Hippocampal formation (tissue), 2 donors: ENCODE measurements at regions not wholly inside any gene's neighbourhood (a gene's known extent, or its start where the extent isn't known, plus 50 kb on each side); places are given as distances from the start of the nearest gene placed in this dataset.
"Not testable (repeated sequence)": the region's sequence is repeated elsewhere in the genome, so short reads cannot be mapped to it uniquely, and the experiment has no call there.

Experiments
- DNase-seq, 2 donors: peaks; one replicate each; lab custom pipeline; 2025; lab: John Stamatoyannopoulos, UW

DNA sequence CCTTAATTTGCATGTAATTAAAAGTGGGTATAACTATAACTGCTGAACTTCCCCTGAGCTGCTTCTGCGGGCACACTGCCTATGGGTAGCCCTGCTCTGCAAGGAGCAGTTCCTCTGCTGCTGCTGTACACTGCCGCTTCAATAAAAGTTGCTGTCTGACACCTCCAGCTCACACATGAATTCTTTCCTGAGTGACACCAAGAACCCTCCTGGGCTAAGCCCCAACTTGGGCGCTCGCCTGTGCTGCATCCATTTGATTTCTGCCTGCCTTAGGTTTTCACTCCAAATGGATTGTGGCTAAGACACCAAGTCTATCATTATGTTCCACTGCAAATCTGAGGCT, 215.7 kb downstream of the ANAPC1 start:
- no peak for DNase-seq

DNA sequence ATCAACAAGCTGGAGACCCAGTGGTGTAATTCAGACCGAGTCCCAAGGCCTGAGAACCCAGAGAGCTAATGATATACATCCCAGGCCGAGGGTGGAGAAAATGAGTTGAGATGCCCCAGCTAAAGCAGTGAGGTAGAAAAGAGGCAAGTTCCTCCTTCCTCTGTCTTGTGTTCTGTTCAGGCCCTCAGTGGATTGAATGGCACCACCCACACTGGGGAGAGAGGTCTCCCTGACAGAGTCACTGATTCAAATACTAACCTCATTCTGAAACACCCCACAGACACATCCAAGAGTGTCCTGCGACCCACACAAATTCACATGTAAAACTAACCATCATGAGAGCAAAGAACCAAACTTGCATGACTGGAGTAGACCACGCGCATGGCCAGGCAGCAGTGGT, 215.3 kb downstream of the ANAPC1 start:
- DNase-seq = no peak

DNA sequence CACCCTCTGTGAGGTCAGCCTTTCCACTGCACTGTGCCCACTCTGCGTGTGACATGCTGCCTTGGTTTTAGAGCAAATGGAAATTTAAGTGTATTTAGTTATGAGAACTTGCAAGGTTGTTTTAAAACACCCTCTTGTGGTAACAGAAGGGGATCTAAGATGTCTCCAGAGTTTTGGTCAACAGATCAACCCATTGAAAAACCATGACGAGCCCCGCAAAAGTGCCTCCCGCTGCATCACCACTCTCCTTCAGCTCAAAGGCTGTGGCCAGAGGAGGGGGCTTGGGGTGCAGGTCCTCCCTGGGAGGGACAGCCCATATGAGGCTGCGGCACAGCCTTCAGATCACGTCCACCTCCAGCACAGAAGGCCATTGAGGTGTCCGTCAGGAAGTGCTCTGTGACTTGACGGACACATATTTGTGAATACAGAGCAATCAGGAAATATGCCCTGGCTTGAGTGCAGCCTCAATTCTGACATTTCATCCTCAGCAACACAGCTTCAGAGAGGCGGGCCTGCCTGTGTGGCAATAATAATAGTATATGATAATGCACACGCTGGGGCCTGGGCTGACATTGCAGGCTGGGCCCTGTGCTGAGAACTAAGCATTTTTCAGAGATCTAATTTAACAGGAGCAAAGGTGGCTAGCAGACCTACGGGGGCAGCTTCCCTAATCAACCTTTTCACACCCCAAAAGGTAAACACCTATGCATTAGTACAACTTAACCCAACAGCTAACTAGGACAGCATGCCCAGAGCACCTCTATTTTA, 213.9 kb downstream of the ANAPC1 start:
- DNase-seq = no peak

- DNase-seq = no peak
These were observed 213.2 kb downstream of the ANAPC1 start for GRCh38 chr2:111670776-111671175.

GRCh38 chr2:111671426-111672150, 212.4 kb downstream of the ANAPC1 start:
- no peak for DNase-seq

DNA sequence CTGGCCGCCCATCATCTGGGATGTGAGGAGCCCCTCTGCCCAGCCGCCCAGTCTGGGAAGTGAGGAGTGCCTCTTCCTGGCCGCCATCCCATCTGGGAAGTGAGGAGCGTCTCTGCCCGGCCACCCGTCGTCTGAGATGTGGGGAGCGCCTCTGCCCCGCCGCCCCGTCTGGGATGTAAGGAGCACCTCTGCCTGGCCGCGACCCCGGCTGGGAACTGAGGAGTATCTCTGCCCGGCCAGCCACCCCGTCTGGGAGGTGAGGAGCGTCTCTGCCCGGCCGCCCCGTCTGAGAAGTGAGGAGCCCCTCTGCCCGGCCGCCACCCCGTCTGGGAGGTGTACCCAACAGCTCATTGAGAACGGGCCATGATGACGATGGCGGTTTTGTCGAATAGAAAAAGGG, 211.4 kb downstream of the ANAPC1 start:
- DNase-seq = not testable (repeated sequence)

GRCh38 chr2:111673526-111673925, 210.5 kb downstream of the ANAPC1 start:
- no peak for DNase-seq

GRCh38 chr2:111675419-111676194, 208.4 kb downstream of the ANAPC1 start:
- DNase-seq = peak in 1 of 2 donors; percentile 1

DNA sequence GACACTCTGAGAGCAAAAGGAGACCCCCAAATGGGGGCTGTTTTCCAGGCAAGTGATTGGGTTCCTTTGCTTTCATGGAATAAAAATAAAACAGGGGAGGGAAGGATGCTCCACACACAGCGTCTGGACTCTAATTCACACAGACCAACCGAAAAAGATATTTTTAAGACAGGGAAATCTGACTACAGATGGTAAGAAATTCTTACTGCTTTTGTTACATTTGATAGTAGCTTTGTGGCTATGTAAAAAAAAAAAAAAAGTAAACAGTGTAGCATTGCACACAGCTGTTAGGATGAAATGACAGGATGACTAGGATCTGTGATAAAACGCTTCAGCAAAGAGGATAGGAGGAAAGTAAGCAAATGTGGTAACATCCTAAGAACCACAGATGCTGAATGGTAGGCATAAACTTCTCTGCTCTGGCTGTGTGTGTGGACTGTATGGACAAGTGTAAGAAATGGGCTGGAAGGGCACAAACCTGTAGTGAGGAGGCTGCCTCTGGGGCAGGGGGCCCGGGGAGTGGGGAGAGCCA, 207.6 kb downstream of the ANAPC1 start:
- DNase-seq = peak in 1 of 2 donors; percentile 2

- no peak for DNase-seq
These were observed 205.8 kb downstream of the ANAPC1 start for GRCh38 chr2:111678161-111678560.

DNA sequence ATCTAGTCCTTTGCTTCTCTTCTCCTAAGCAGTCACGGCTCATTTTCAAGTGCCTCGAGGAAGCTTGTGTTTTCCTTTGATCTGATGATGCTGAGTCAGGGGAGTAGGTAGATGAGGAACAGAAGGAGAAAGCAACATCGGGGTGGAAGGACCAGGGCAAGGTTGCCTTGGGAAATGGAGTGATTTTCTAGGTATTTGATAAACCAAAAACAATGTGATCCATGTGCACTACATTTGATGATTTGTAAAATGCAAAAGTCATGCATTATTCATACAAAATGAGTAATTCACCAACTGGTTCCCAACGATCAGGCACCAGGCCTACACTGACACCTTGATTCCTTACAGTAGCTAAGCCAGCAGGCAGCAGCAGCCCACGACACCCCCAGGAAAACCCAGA, 205.3 kb downstream of the ANAPC1 start:
- DNase-seq = peak in 1 of 2 donors; percentile 7

DNA sequence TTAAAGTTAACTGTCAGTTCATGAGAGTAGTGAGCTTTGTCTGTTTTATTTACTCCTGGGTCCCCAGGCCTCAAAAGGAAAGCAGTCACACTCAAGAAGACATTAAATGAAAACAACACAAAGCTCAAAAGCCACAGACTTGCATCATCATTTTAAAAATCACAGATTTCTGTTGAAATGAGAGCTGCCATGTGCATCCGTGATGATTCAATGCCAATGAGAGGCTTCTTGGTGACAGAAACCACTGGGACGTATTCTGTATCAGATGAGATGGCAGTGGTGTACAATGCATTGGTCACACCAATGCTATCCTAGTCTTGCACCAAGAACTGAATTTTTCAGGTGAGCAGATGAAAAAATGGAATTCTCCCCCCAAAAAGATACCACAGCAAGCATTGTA, 204.8 kb downstream of the ANAPC1 start:
- DNase-seq = no peak

DNA sequence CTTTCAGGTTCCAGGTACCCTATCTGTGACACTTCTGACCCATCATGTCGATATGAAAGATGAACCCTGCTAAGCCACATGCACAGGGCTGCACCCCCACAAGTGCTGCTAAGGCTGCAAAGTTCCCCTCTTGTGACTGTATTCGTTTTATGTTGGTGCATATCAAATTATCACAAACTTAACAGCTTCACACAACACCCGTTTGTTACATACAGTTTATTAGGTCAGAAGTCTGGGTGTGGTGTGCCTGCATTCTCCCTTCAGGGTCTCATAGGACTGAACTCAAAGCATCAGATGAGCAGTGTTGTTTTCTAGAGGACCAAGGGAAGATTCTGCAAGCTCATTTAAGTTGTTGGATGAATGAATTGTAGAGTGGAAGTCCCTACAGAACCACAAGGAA, 199.4 kb downstream of the ANAPC1 start:
- no peak for DNase-seq

GRCh38 chr2:111685342-111685741, 198.7 kb downstream of the ANAPC1 start:
- DNase-seq = no peak

GRCh38 chr2:111686994-111687393, 197.0 kb downstream of the ANAPC1 start:
- no peak for DNase-seq

- no peak for DNase-seq
These were observed 196.1 kb downstream of the ANAPC1 start for GRCh38 chr2:111687911-111688310.

GRCh38 chr2:111688482-111688881, 195.5 kb downstream of the ANAPC1 start:
- DNase-seq = no peak

DNA sequence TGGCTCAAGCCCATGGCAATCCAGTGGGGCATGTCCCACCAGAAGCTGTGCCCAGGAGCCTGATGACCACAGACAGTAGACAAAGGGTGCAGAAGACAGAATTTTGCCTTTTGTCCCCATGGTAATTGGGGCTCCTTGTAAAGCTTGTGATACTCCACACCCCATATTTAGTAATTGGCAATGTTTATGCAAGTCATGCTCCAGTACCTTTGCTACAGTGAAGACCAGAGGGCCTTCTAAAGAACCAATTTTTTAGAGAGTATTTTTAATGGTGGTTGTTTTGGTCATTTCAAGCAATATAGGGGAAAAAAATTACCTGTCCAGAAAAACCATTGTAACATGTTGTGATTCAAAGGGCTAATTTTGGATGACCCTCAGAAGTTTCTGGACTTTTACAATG, 194.8 kb downstream of the ANAPC1 start:
- DNase-seq = no peak

GRCh38 chr2:111689941-111690340, 194.1 kb downstream of the ANAPC1 start:
- DNase-seq = no peak

GRCh38 chr2:111691164-111691875, 192.7 kb downstream of the ANAPC1 start:
- no peak for DNase-seq

GRCh38 chr2:111692311-111692710, 191.7 kb downstream of the ANAPC1 start:
- no peak for DNase-seq

GRCh38 chr2:111694700-111695101, 189.3 kb downstream of the ANAPC1 start:
- no peak for DNase-seq
